Tibial nerve (tissue), 4 donors: ENCODE measurements at regions not wholly inside any gene's neighbourhood (a gene's known extent, or its start where the extent isn't known, plus 50 kb on each side); places are given as distances from the start of the nearest gene placed in this dataset.

Experiments
- DNase-seq, 2 donors: peaks; one replicate each; pipeline ENCODE4 v3.0.0-alpha.2; 2019; ENCODE audit warnings: low spot score in 2 of 2
- H3K27ac ChIP-seq, 4 donors: fragments of 200-600 bp; sonication (generic) in 3 of 4; one replicate each; pipeline ENCODE4 v1.5.1; 2017 to 2019; ENCODE audit warnings: mild to moderate bottlenecking in 1 of 4
- H3K27me3 ChIP-seq, 2 donors: fragments of 200-600 bp; sonication (generic) in 1 of 2; one replicate each; pipeline versions ENCODE4 v1.5.1 to v1.6.0; 2017 to 2019
- H3K36me3 ChIP-seq, 3 donors: fragments of 200-600 bp; sonication (generic); one replicate each; pipeline ENCODE4 v1.5.1; 2018 to 2019
- H3K4me1 ChIP-seq, 4 donors: fragments of 200-600 bp; sonication (generic) in 3 of 4; one replicate each; pipeline ENCODE4 v1.5.1; 2017 to 2019
- H3K4me3 ChIP-seq, 4 donors: fragments of 200-600 bp; sonication (generic) in 3 of 4; one replicate each; pipeline ENCODE4 v1.5.1; 2017 to 2019; ENCODE audit warnings: mild to moderate bottlenecking in 1 of 4, moderate library complexity in 1 of 4
- H3K9me3 ChIP-seq, 4 donors: fragments of 200-600 bp; sonication (generic) in 3 of 4; one replicate each; pipeline ENCODE4 v1.5.1; 2017 to 2019
- EP300 ChIP-seq, 2 donors: sonication (generic); formaldehyde crosslinking; IDR thresholded peaks; one replicate each; pipeline ENCODE4 v1.6.1; 2017; ENCODE audit warnings: antibody characterized with exemption in 2 of 2, mild to moderate bottlenecking in 1 of 2
- POLR2A ChIP-seq, 2 donors: fragments of 450-650 bp; IDR thresholded peaks; one replicate each; pipeline ENCODE4 v1.6.1; 2017; ENCODE audit warnings: antibody characterized with exemption in 2 of 2, mild to moderate bottlenecking in 2 of 2, moderate library complexity in 2 of 2
- WGBS, 2 donors: methylation state at CpG; one replicate each; pipeline ENCODE4 v1.1.5; 2018; 5-methylcytosine and 5-hydroxymethylcytosine counted together
- TF ChIP-seq, protein P1 (sequence below), 5 experiments: fragments of 200-600 bp in 3 of 5; fragments of 450-650 bp in 2 of 5; sonication (generic) in 3 of 5; IDR thresholded peaks; one replicate each; pipeline ENCODE4 v1.5.1; 2016 to 2019; ENCODE audit warnings: antibody characterized with exemption in 5 of 5, mild to moderate bottlenecking in 3 of 5, moderate library complexity in 2 of 5

DNA sequence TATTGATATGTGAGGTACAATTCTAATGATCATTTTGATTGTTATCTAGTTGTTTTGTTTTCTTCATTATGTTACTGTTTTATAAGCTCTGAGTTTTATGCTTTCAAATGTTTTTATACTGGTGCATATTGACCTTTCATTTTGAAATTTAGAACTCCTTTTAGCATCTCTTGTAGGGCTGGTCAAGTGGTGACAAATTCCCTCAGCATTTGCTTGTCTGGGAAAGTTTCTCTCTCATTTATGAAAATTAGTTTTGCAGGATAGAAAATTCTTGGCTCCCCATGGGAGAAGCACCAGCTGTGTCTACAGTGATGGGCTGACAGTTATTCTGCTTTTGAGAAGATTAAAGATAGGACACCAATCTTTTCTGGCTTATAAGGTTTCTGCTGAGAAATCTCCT, 105.3 kb upstream of the SPRY1 start:
- H3K9me3 ChIP-seq: peaks cover 0 to 44% (median 9%) of the 10 kb centered on the region in 4 donors
- H3K4me3 ChIP-seq: no peak overlapping the region
- DNase-seq: no peak
- no peak overlapping the region for H3K27ac ChIP-seq
- H3K4me1 ChIP-seq: no peaks in the 10 kb centered on the region
- TF ChIP-seq EP300 (IDR thresholded peaks at IDR 0.05) (no peak), POLR2A (IDR thresholded peaks at IDR 0.05) (no peak)
- TF ChIP-seq, protein P1, sequence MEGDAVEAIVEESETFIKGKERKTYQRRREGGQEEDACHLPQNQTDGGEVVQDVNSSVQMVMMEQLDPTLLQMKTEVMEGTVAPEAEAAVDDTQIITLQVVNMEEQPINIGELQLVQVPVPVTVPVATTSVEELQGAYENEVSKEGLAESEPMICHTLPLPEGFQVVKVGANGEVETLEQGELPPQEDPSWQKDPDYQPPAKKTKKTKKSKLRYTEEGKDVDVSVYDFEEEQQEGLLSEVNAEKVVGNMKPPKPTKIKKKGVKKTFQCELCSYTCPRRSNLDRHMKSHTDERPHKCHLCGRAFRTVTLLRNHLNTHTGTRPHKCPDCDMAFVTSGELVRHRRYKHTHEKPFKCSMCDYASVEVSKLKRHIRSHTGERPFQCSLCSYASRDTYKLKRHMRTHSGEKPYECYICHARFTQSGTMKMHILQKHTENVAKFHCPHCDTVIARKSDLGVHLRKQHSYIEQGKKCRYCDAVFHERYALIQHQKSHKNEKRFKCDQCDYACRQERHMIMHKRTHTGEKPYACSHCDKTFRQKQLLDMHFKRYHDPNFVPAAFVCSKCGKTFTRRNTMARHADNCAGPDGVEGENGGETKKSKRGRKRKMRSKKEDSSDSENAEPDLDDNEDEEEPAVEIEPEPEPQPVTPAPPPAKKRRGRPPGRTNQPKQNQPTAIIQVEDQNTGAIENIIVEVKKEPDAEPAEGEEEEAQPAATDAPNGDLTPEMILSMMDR (IDR thresholded peaks at IDR 0.05): no peak
- peaks cover 0 to 14% (median 0%) of the 10 kb centered on the region in 3 donors for H3K36me3 ChIP-seq
- H3K27me3 ChIP-seq: no peaks in the 10 kb centered on the region

DNA sequence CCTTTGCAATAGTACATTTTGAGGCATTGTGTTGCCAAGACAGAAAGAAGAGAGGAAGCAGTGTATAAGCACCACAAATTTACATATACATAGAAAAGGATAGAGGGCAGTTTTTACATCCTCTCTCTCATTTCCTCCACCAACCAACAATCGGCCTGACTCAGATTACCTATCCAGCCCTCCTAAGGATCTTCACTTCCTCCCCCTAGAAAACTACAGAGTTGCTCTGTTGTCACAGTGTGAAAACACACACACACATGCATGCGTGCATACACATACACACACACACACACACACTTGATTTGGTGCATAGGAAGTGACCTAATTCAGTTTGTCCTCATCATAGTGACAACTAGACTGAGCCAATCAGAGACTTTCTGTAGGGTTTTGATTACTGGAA, 98.8 kb upstream of the SPRY1 start:
- H3K36me3 ChIP-seq: no peaks in the 10 kb centered on the region
- peaks cover 0 to 24% (median 3%) of the 10 kb centered on the region in 4 donors for H3K4me1 ChIP-seq
- H3K4me3 ChIP-seq: no peak overlapping the region
- H3K9me3 ChIP-seq: peaks cover 0 to 2% (median 0%) of the 10 kb centered on the region in 4 donors
- H3K27ac ChIP-seq: peak overlapping the region in 2 of 4 donors; percentile 26 to 51
- TF ChIP-seq POLR2A (IDR thresholded peaks at IDR 0.05) (no peak), EP300 (IDR thresholded peaks at IDR 0.05) (no peak)
- TF ChIP-seq, protein P1 (IDR thresholded peaks at IDR 0.05): no peak
- DNase-seq: no peak
- WGBS, 2 donors: 72 to 85% methylated on average over 2 of the region's 2 CpGs
- H3K27me3 ChIP-seq: no peaks in the 10 kb centered on the region

DNA sequence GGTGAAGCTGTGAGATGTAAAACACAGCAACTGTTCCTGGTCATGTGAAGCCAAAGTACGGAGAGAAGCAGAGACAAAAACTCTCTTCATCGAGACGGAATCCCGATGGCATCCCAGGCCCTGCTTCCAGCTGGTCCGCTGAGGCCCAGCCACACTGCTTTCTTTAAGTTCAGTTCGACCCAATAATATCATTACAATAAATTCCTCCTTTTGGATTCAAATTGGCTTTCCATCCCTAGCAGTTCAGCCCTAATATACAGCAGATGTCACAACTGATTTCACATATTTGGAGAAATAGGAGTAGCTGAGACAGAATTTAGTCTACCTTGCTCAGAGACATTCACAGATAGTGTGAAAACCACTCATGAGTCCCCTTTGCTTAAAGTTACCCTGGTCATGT, 98.3 kb upstream of the SPRY1 start:
- H3K27ac ChIP-seq: peak overlapping the region in 2 of 4 donors; percentile 26 to 51
- TF ChIP-seq POLR2A (IDR thresholded peaks at IDR 0.05) (no peak), EP300 (IDR thresholded peaks at IDR 0.05) (no peak)
- TF ChIP-seq, protein P1 (IDR thresholded peaks at IDR 0.05): no peak
- no peaks in the 10 kb centered on the region for H3K27me3 ChIP-seq
- no peak for DNase-seq
- peaks cover 0 to 24% (median 3%) of the 10 kb centered on the region in 4 donors for H3K4me1 ChIP-seq
- H3K9me3 ChIP-seq: no peaks in the 10 kb centered on the region
- no peaks in the 10 kb centered on the region for H3K36me3 ChIP-seq
- WGBS, 2 donors: 72 to 75% methylated on average over 6 of the region's 6 CpGs
- no peak overlapping the region for H3K4me3 ChIP-seq

DNA sequence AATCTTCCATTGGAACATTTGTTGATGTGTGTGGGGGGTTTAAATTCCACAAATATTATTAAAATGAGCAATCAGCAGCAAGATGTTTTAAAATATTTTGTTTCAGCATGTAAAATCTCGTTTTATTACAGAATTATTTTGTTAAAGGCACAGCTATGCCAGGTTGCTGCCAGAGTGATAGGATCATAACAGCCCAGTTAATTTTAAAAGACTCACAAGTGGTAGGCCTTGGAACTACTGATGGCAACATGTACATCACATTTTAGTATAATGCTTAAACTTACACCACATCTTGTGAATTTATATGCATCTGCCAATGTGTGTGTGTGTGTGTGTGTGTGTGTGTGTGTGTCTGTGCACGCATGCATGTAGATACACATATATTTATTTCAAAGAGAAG, 97.8 kb upstream of the SPRY1 start:
- H3K4me3 ChIP-seq: no peak overlapping the region
- WGBS, 2 donors: 54 to 66% methylated on average over 2 of the region's 2 CpGs
- no peak for DNase-seq
- TF ChIP-seq, protein P1 (IDR thresholded peaks at IDR 0.05): no peak
- TF ChIP-seq POLR2A (IDR thresholded peaks at IDR 0.05): no peak
- no peaks in the 10 kb centered on the region for H3K9me3 ChIP-seq
- H3K27ac ChIP-seq: peak overlapping the region in 2 of 4 donors; percentile 26 to 51
- no peaks in the 10 kb centered on the region for H3K36me3 ChIP-seq
- H3K27me3 ChIP-seq: no peaks in the 10 kb centered on the region
- peaks cover 0 to 24% (median 3%) of the 10 kb centered on the region in 4 donors for H3K4me1 ChIP-seq

DNA sequence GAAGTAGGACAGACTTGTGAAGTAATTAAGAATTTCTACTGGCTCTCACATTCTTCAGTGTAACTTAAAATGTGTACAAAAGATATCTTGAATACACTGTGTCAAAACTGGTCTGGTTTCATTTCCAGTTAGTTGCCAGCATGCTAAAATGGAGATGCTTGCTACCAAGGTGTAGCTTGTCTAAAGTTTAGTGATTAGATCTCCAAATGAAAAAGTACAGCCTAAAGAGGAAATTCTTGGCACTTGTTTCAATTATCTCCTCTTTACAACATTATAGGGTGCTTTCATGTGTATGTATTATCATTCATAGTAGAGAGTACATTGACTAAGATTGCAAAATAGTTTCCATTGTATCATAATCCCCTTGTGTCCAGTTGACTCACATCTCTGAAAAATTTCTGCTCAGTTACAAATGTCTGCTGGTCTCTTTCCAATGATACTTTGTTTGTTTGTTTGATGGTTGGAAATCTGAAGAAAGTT, 97.3 kb upstream of the SPRY1 start:
- peak overlapping the region in 2 of 4 donors; percentile 26 to 51 for H3K27ac ChIP-seq

More for the DNA sequence above, 97.3 kb upstream of the SPRY1 start:
- H3K36me3 ChIP-seq: no peaks in the 10 kb centered on the region
- peaks cover 0 to 24% (median 3%) of the 10 kb centered on the region in 4 donors for H3K4me1 ChIP-seq
- no peak overlapping the region for H3K4me3 ChIP-seq
- TF ChIP-seq POLR2A (IDR thresholded peaks at IDR 0.05): no peak
- peak; percentile 46 to 75 for TF ChIP-seq EP300 (IDR thresholded peaks at IDR 0.05)
- TF ChIP-seq, protein P1 (IDR thresholded peaks at IDR 0.05): no peak
- DNase-seq: no peak
- no peaks in the 10 kb centered on the region for H3K27me3 ChIP-seq
- H3K9me3 ChIP-seq: no peaks in the 10 kb centered on the region
